Neuron (in vitro differentiated cells): ENCODE measurements at regions not wholly inside any gene's neighbourhood (a gene's known extent, or its start where the extent isn't known, plus 50 kb on each side); places are given as distances from the start of the nearest gene placed in this dataset.
"Not testable (repeated sequence)": the region's sequence is repeated elsewhere in the genome, so short reads cannot be mapped to it uniquely, and the experiment has no call there.

Experiments
- H2AFZ ChIP-seq: one replicate; pipeline ENCODE4 v1.6.1; 2013; ENCODE audit warnings: low read depth, mild to moderate bottlenecking, inconsistent platforms, low read length, moderate library complexity
- H3K27me3 ChIP-seq: one replicate; pipeline ENCODE4 v1.6.1; 2013; ENCODE audit warnings: low read length; ENCODE audit not compliant: insufficient read depth
- H3K36me3 ChIP-seq: one replicate; pipeline ENCODE4 v1.6.1; 2013; ENCODE audit warnings: low read length; ENCODE audit not compliant: insufficient read depth
- H3K4me1 ChIP-seq: one replicate; pipeline ENCODE4 v1.6.1; 2013; ENCODE audit warnings: low read length; ENCODE audit not compliant: insufficient read depth
- H3K4me3 ChIP-seq: 2 replicates; pipeline ENCODE4 v1.5.1; 2013; ENCODE audit warnings: mild to moderate bottlenecking, low read length, moderate library complexity
- H3K9me3 ChIP-seq: one replicate; pipeline ENCODE4 v1.6.1; 2013; ENCODE audit warnings: low read length

DNA sequence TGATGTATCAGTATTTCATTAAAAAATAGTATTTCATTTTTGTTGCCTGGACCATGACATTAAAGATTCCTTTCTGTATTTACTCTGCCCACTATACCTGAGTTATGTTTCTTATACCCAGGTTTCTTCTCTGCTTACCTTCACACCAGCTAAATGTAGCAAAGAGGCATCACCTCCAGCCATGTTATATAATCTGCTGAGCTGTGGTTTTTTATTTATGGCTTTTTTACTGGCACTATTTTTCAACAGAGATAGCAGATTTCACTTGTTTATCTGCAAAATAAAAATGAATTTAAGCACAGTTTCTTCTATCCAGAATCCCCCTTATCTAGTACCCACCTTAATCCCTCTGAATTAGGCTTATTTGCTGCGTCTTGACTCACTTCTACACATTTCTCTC is 979.0 kb upstream of the MAN1A1 start:
- Histone ChIP-seq H3K4me3 (no peak overlapping the region), H3K36me3 (no peaks in the 10 kb centered on the region), H3K27me3 (no peaks in the 10 kb centered on the region), H2AFZ (no peak overlapping the region), H3K9me3 (no peaks in the 10 kb centered on the region), H3K4me1 (no peaks in the 10 kb centered on the region)

DNA sequence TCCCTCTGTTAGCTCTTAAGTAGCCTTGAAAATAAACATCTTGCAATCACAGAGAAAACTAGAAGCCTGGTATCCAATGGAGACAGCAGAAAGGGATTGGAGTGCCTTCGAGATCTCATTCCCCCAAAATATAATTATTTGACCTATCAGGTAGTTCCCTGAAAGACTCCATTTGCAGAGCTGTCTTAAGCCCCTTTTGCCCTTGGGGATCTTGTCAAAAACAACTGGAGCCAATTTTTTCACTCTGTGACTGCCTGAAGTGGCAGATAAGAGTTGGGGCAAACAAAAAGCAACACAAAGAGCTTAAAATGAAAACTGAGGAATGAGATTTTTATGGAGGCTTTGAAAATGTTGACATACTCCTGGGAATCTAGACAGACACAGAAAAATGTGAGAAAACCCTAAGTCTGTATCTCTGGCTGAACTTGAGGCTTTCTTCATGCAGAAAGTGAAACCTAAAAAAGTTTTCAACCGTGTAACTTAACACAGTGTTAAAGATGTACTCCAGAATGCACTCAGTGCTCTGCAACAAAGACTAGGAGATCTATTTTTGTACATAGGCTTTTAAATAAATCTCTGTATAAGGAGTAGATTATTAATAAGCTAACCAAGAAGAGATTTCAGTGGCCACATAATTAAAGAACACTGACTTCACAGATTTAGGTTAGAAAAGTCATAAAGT is 971.1 kb upstream of the MAN1A1 start:
- Histone ChIP-seq H3K27me3 (no peaks in the 10 kb centered on the region), H2AFZ (no peak overlapping the region), H3K9me3 (no peaks in the 10 kb centered on the region), H3K4me1 (no peaks in the 10 kb centered on the region), H3K36me3 (no peaks in the 10 kb centered on the region), H3K4me3 (no peak overlapping the region)

GRCh38 chr6:120304223-120304622 is 954.7 kb upstream of the MAN1A1 start:
- H3K4me3 ChIP-seq: no peak overlapping the region

DNA sequence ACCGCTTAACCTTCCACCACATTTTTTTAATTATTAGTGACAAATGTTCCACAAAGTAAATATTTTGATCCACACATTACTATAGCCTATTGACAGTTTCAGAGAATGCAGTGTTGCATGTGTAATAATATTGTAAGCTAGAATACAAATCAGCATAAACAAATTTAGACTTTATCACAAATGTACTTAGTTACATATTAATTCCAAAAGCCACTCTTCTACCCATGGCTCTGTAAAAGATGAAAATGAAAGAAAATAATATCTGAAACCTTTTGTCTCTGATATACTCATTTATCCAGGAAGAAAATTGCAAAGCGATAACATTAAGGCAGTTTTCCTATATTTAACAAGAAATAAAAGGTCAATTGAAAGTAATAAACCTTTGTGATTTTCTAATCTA is 954.0 kb upstream of the MAN1A1 start:
- H3K27me3 ChIP-seq: no peaks in the 10 kb centered on the region
- no peaks in the 10 kb centered on the region for H3K36me3 ChIP-seq
- no peak overlapping the region for H2AFZ ChIP-seq
- H3K9me3 ChIP-seq: no peaks in the 10 kb centered on the region
- H3K4me1 ChIP-seq: no peaks in the 10 kb centered on the region
- H3K4me3 ChIP-seq: no peak overlapping the region

More at GRCh38 chr6:120304223-120304622, 954.7 kb upstream of the MAN1A1 start:
- Histone ChIP-seq H3K27me3 (no peaks in the 10 kb centered on the region), H3K36me3 (no peaks in the 10 kb centered on the region), H3K4me1 (no peaks in the 10 kb centered on the region), H2AFZ (no peak overlapping the region), H3K9me3 (no peaks in the 10 kb centered on the region)

DNA sequence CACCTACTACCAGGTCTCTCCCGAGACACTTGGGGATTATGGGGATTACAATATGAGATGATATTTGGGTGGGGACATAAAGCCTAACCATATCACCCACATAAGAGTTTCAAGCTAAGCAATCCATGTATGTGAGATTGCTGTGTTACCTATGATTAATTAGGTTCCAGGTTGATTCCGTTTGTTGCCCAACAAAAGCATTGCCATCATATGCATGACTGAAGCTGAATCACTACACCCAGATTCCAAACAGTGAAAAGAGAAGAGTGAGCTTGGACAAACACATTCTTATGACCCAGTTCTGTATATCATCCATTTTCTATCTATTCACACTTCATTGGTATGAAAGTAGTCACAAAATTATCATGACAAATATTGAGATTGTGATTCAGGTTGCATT is 952.5 kb upstream of the MAN1A1 start:
- Histone ChIP-seq H3K4me3 (no peak overlapping the region), H2AFZ (no peak overlapping the region), H3K36me3 (no peaks in the 10 kb centered on the region), H3K4me1 (no peaks in the 10 kb centered on the region), H3K9me3 (no peaks in the 10 kb centered on the region), H3K27me3 (no peaks in the 10 kb centered on the region)

- Histone ChIP-seq H3K9me3 (no peaks in the 10 kb centered on the region), H2AFZ (no peak overlapping the region), H3K4me1 (no peaks in the 10 kb centered on the region), H3K36me3 (no peaks in the 10 kb centered on the region), H3K4me3 (no peak overlapping the region), H3K27me3 (no peaks in the 10 kb centered on the region)
Observed at GRCh38 chr6:120290964-120291363, 941.4 kb upstream of the MAN1A1 start.

DNA sequence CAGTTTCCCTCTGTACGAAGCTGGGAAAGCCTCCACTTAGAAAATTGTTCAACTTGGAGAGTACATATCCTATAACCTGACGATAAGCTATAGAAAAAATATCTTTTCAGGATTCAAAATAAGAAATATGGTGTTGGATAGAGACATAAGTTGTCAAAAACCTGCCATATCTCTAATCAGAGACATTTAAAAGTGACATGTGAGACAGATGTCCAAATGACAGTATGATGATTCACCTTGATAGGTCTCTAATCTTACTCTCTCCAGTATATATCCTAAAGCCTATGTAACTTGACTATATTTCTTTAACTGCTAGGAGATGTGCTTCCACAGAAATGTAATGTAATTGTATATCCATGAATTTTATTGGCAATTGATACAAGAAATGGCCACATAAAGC is 932.4 kb upstream of the MAN1A1 start:
- Histone ChIP-seq H3K4me3 (no peak overlapping the region), H2AFZ (no peak overlapping the region), H3K27me3 (no peaks in the 10 kb centered on the region), H3K4me1 (no peaks in the 10 kb centered on the region), H3K36me3 (no peaks in the 10 kb centered on the region), H3K9me3 (no peaks in the 10 kb centered on the region)

DNA sequence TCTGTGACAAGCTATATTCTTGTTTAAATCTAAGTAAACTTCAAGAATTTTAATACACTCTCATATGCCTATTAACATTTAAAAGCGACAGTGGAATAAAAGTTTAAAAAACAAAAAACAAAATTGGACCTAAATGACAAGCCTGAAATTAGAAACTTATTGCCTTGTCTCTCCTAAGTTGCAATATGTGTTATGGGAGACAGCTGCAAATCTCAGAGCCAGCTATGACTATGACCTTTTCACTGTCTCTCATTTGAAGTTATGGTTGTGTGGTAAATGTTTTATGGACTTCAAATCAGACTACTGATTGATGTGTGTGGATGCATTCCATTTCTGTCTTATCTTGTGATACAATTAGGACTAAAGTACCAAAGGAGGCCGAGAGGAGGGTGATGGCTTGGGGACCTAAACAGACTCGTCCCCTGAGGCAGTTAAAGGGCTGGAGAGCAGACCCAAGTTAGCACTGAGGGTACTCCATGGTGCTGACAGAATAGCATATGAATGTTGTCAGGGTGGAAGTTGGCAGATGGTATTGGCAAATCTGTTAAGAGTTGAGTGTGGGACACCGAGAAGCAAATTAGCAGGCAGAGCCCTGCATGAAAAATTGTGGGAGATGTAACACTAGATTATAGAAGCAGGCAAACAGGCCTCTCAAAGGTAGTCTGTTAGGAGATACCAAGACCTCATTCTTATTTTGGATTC is 930.1 kb upstream of the MAN1A1 start:
- Histone ChIP-seq H3K27me3 (no peaks in the 10 kb centered on the region), H3K4me3 (no peak overlapping the region), H3K36me3 (no peaks in the 10 kb centered on the region), H3K4me1 (no peaks in the 10 kb centered on the region), H3K9me3 (no peaks in the 10 kb centered on the region), H2AFZ (no peak overlapping the region)

DNA sequence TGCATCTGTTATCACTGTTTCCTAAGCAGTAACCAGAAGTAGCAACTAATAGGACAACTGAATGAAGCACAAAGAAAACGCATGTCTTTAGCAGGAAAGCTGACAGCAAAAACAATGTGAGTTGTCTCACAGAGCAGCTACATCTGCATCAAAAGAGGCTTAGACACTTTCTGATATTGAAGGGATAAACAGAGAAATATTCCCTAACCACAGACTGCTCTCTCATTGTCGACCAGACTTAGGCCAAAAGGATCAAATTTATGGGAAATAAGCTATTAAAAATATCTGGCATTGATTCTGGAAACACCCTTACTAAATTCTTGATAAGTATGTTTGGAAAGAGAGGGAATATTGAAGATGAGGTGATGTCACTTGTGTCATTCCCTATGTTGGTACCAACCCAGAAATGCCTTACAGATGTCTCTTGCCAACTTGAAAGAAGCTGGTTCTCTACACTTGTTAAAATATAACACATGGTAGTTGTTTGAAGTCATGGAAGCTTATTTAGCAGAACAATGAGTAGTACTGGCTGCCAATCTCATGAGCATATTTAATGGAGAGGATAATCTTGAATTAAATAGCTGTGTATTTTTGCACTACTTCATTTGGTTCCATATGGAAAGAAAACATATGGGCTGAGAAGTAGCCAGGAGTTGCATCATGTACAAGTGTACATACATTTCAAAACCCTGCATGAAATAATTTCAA is 929.3 kb upstream of the MAN1A1 start:
- Histone ChIP-seq H2AFZ (no peak overlapping the region), H3K9me3 (no peaks in the 10 kb centered on the region), H3K36me3 (no peaks in the 10 kb centered on the region), H3K27me3 (no peaks in the 10 kb centered on the region), H3K4me3 (no peak overlapping the region), H3K4me1 (no peaks in the 10 kb centered on the region)

DNA sequence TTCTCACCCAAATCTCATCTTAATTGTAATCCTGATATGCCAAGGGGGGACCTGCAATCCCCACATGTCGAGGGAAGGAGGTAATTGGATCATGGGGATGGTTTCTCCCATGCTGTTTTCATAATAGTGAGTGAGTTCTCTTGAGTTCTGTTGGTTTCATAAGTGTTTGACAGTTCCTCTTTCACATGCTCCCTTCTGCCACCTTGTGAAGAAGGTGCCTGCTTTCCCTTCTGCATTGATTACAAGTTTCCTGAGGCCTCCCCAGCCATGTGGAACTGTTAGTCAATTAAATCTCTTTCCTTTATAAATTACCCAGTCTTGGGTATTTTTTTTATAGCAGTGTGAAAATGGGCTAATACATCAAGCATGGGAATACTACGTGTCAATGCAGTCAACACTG is 925.0 kb upstream of the MAN1A1 start:
- no peak overlapping the region for H2AFZ ChIP-seq
- H3K4me1 ChIP-seq: no peaks in the 10 kb centered on the region

GRCh38 chr6:120273411-120273810 is 923.9 kb upstream of the MAN1A1 start:
- Histone ChIP-seq H3K9me3 (no peaks in the 10 kb centered on the region), H3K36me3 (no peaks in the 10 kb centered on the region), H3K27me3 (no peaks in the 10 kb centered on the region), H3K4me1 (no peaks in the 10 kb centered on the region), H3K4me3 (no peak overlapping the region), H2AFZ (no peak overlapping the region)

More for the DNA sequence above, 925.0 kb upstream of the MAN1A1 start:
- Histone ChIP-seq H3K27me3 (no peaks in the 10 kb centered on the region), H3K9me3 (no peaks in the 10 kb centered on the region), H3K4me3 (no peak overlapping the region), H3K36me3 (no peaks in the 10 kb centered on the region)

- H3K9me3 ChIP-seq: no peaks in the 10 kb centered on the region
- no peaks in the 10 kb centered on the region for H3K27me3 ChIP-seq
- H2AFZ ChIP-seq: no peak overlapping the region
- H3K4me1 ChIP-seq: no peaks in the 10 kb centered on the region
- no peaks in the 10 kb centered on the region for H3K36me3 ChIP-seq
- no peak overlapping the region for H3K4me3 ChIP-seq
Observed at GRCh38 chr6:120272038-120272437, 922.5 kb upstream of the MAN1A1 start.

DNA sequence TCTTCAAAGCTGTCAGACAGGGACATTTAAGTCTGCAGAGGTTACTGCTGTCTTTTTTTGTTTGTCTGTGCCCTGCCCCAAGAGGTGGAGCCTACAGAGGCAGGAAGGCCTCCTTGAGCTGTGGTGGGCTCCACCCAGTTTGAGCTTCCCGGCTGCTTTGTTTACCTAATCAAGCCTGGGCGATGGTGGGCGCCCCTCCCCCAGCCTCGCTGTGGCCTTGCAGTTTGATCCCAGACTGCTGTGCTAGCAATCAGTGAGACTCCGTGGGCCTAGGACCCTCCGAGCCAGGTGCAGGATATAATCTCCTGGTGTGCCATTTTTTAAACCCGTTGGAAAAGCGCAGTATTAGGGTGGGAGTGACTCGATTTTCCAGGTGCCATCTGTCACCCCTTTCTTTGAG is 918.7 kb upstream of the MAN1A1 start:
- H2AFZ ChIP-seq, H3K4me1 ChIP-seq, H3K4me3 ChIP-seq, H3K27me3 ChIP-seq, H3K36me3 ChIP-seq, H3K9me3 ChIP-seq: not testable (repeated sequence)
